Astrocyte (in vitro differentiated cells and primary cell): ENCODE measurements at regions not wholly inside any gene's neighbourhood (a gene's known extent, or its start where the extent isn't known, plus 50 kb on each side); places are given as distances from the start of the nearest gene placed in this dataset.

Source experiments
- CTCF ChIP-seq: IDR thresholded peaks from 2 replicates; pipeline ENCODE4 v1.5.1; 2011; ENCODE audit warnings: low read depth, mild to moderate bottlenecking, inconsistent platforms, low read length, moderate library complexity; ENCODE audit not compliant: insufficient read depth
- EZH2 ChIP-seq: IDR thresholded peaks from 2 replicates; pipeline ENCODE4 v1.6.1; 2012; ENCODE audit warnings: mild to moderate bottlenecking, low read length, inconsistent platforms; ENCODE audit not compliant: insufficient read depth

GRCh38 chr2:18792226-18792629 lies 202.9 kb upstream of the NT5C1B start:
- TF ChIP-seq CTCF (no peak), EZH2 (no peak)
